SK-N-SH treated with all-trans-retinoic acid at 6 μM for 48 hours (cell line): ENCODE measurements at regions not wholly inside any gene's neighbourhood (a gene's known extent, or its start where the extent isn't known, plus 50 kb on each side); places are given as distances from the start of the nearest gene placed in this dataset.

Source experiments
- ARNTL ChIP-seq: fragments of 450-650 bp; formaldehyde crosslinking; IDR thresholded peaks from 2 replicates; pipeline ENCODE4 v1.5.0; 2020; ENCODE audit warnings: low read depth, mild to moderate bottlenecking, moderate library complexity, borderline replicate concordance
- GLIS3 ChIP-seq: fragments of 250-450 bp; sonication (Bioruptor Pico); IDR thresholded peaks from 2 replicates; pipeline ENCODE4 v1.5.0; 2020; ENCODE audit warnings: mild to moderate bottlenecking, moderate library complexity
- RARB ChIP-seq: fragments of 250-450 bp; sonication (Bioruptor Pico); IDR thresholded peaks from 2 replicates; pipeline ENCODE4 v1.8.0; 2021; ENCODE audit warnings: mild to moderate bottlenecking, moderate library complexity
- TSHZ2 ChIP-seq: fragments of 250-450 bp; sonication (Bioruptor Pico); IDR thresholded peaks from 2 replicates; pipeline ENCODE4 v1.5.0; 2020; ENCODE audit warnings: mild to moderate bottlenecking, moderate library complexity
- ZNF565 ChIP-seq: fragments of 450-650 bp; formaldehyde crosslinking; conservative IDR thresholded peaks from 2 replicates; pipeline ENCODE4 v1.5.0; 2020; ENCODE audit warnings: low read depth, mild to moderate bottlenecking, moderate library complexity

GRCh38 chr16:64363039-64363438, 758.8 kb downstream of the CDH11 start:
- TF ChIP-seq ZNF565 (CRISPR knock-in tag) = no peak
- TF ChIP-seq GLIS3 (CRISPR knock-in tag) = no peak
- TF ChIP-seq TSHZ2 (CRISPR knock-in tag) = no peak
- TF ChIP-seq RARB (CRISPR knock-in tag) = no peak
- no peak for TF ChIP-seq ARNTL (CRISPR knock-in tag)
